Fibroblast of gingiva (primary cell): ENCODE measurements at regions not wholly inside any gene's neighbourhood (a gene's known extent, or its start where the extent isn't known, plus 50 kb on each side); places are given as distances from the start of the nearest gene placed in this dataset.
"Not testable (repeated sequence)": the region's sequence is repeated elsewhere in the genome, so short reads cannot be mapped to it uniquely, and the experiment has no call there.

Experiments
- DNase-seq: peaks from one replicate; pipeline ENCODE4 v3.0.0-alpha.2; 2011; ENCODE audit warnings: low read depth

- DNase-seq = no peak
These were observed 668.9 kb downstream of the SLC6A15 start for GRCh38 chr12:84243686-84244085.

- no peak for DNase-seq
These were observed 689.8 kb downstream of the SLC6A15 start for GRCh38 chr12:84222841-84223240.

- DNase-seq = no peak
These were observed 694.2 kb downstream of the SLC6A15 start for GRCh38 chr12:84218406-84218805.

GRCh38 chr12:84201976-84202375 is 710.6 kb downstream of the SLC6A15 start:
- peak; percentile 53 for DNase-seq

GRCh38 chr12:84198294-84198946 is 714.2 kb downstream of the SLC6A15 start:
- DNase-seq = no peak

GRCh38 chr12:84191779-84192178 is 720.8 kb downstream of the SLC6A15 start:
- no peak for DNase-seq

- DNase-seq = no peak
These were observed 726.2 kb downstream of the SLC6A15 start for GRCh38 chr12:84186433-84186832.

- DNase-seq = no peak
These were observed 729.0 kb downstream of the SLC6A15 start for GRCh38 chr12:84183576-84183975.

DNA sequence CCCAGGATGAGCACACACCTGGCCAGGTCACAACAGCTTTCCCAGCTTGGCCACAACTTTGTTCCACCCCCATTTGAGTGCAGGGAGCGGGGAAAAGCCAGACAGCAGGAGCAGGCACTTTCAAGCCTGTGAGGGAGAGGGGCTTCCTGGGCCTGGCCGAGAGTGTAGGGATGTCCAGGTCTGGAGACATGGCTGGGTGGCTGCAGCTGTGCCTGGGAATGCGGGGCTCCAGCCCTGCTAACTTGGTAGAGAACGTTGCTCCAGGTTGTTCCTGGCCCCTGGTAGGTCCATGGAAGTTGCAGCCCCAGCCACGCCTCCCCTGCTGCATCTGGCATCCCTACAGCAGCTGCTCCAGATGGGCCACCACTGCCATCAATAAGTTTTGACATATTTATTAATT is 738.5 kb downstream of the SLC6A15 start:
- DNase-seq = no peak

DNA sequence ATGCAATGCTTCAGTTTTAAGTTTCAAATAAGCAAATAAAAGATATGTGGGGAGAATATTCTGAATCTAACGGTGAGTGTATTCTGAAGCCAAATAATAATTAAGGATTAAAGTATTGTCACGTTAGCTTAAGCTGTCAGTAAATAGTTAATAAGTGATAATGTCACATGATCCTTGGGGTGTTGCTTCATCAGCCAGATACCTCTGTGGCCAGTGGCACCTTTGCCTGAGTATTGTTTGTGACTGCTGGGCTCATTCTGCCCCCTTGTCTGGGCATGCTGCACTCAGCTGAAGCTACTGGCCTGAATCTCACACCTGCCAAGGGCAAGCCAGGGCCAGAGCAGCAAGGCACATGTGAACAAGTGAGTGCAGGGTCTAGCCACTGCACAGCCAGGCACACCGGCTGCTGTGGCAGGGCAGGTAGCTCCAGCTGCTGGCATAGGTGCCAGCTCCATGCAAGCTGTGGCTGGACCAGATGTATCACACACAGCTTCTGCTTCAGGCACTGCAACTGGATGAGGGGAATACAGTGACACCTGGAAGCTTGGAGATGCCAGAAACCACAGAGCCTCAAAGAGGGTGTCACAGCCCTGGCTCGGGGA is 739.7 kb downstream of the SLC6A15 start:
- no peak for DNase-seq

- DNase-seq = no peak
These were observed 745.8 kb downstream of the SLC6A15 start for GRCh38 chr12:84166812-84167211.

DNA sequence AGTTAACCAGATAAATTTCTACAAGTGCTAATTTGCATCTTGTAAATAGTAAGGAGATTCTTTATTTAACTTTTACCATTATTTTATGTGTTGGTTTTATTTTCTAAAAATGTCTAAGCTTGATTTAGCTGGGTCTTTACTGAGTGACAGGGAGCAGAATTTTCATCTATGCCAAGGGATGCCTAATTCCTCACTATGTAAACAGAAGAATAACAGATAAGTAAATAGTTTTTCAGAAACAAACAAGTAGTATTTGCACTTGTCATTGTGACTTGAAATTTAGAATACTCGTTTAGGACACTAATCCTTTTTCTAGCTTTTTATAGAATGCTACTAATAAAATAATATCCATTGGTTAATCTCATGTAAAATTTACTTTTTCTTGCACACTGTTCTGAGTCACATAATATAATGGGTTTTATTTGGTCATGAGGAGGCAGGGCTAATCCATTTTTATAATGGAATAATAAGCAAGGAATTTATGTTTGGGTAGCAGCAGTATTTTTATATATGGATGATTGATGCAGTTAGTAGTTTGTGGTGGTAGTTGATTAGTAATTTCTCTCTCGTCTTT is 746.5 kb downstream of the SLC6A15 start:
- no peak for DNase-seq

GRCh38 chr12:84161296-84161695 is 751.3 kb downstream of the SLC6A15 start:
- peak; percentile 95 for DNase-seq

GRCh38 chr12:84159260-84159659 is 753.3 kb downstream of the SLC6A15 start:
- no peak for DNase-seq

- DNase-seq = no peak
These were observed 755.4 kb downstream of the SLC6A15 start for GRCh38 chr12:84157170-84157569.

GRCh38 chr12:84154991-84155930 is 757.3 kb downstream of the SLC6A15 start:
- DNase-seq = not testable (repeated sequence)

DNA sequence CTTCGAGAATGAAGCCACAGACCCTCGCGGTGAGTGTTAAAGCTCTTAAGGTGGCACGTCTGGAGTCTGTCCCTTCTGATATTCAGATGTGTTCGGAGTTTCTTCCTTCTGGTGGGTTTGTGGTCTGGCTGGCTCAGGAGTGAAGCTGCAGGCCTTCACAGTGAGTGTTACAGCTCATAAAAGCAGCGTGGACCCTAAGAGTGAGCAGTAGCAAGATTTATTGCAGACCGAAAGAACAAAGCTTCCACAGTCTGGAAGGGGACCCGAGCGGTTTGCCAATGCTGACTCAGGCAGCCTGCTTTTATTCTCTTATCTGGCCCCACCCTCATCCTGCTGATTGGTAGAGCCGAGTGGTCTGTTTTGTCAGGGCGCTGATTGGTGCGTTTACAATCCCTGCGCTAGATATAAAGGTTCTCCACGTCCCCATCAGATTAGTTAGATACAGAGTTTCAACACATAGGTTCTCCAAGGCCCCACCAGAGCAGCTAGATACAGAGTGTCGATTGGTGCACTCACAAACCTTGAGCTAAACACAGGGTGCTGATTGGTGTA is 758.1 kb downstream of the SLC6A15 start:
- DNase-seq = not testable (repeated sequence)

DNA sequence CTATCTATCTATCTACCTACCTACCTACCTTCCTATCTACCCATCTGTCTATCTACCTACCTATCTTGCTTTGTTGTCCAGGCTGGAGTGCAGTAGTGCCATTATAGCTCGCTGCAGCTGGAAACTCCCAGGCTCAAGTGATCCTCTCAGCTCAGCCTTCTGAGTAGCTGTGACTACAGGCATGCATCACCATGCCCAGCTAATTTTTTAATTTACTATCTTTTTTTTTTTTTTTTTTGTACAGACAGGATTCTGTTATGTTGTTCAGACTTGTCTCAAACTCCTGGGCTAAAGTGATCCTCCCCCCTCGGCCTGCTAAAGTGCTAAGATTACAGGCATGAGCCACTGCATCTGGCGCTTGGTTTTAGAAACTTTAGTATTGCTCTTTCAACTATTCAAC is 762.4 kb downstream of the SLC6A15 start:
- no peak for DNase-seq

GRCh38 chr12:84148335-84148734 is 764.3 kb downstream of the SLC6A15 start:
- DNase-seq = no peak

DNA sequence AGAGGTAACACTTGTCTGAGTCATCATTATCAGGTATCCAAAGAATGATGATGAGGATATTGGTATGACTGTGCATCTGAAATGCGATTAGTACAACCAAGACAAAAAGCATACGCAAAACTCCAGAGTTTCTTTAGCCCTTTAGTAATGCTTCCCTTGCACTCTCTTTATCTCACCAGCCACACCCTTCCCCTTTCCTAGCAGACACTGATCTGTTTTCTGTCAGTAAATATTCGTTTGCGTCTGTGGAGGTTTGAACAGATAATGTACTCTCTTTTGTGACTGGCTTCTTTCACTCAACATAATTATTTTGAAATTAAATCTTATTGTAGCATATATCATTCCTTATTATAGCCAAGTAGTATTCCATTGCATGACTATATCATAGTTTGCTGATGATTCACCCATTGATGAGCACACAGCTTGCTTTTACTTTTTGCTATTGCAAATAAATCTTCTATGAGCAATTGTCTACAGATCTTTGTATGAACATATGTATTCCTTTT is 775.7 kb downstream of the SLC6A15 start:
- DNase-seq = peak; percentile 32

GRCh38 chr12:84135586-84136279 is 776.9 kb downstream of the SLC6A15 start:
- DNase-seq = no peak
